DMS79 (cell line): ENCODE measurements at regions not wholly inside any gene's neighbourhood (a gene's known extent, or its start where the extent isn't known, plus 50 kb on each side); places are given as distances from the start of the nearest gene placed in this dataset.

Source experiments
- DNase-seq: peaks from one replicate; lab custom pipeline; 2025; lab: John Stamatoyannopoulos, UW

- DNase-seq: no peak
Observed at GRCh38 chr11:94671553-94672366, 96.4 kb upstream of the AMOTL1 start.

GRCh38 chr11:94672636-94673035 is 95.5 kb upstream of the AMOTL1 start:
- DNase-seq: no peak

GRCh38 chr11:94673386-94673785 is 94.8 kb upstream of the AMOTL1 start:
- DNase-seq: no peak

GRCh38 chr11:94673951-94674491 is 94.1 kb upstream of the AMOTL1 start:
- DNase-seq: peak; percentile 98

- peak; percentile 73 for DNase-seq
Observed at GRCh38 chr11:94675239-94675638, 92.9 kb upstream of the AMOTL1 start.

GRCh38 chr11:94675813-94676212 is 92.3 kb upstream of the AMOTL1 start:
- no peak for DNase-seq

GRCh38 chr11:94676814-94677213 is 91.3 kb upstream of the AMOTL1 start:
- DNase-seq: no peak

- no peak for DNase-seq
Observed at GRCh38 chr11:94678236-94678635, 89.9 kb upstream of the AMOTL1 start.

- no peak for DNase-seq
Observed at GRCh38 chr11:94678901-94679300, 89.3 kb upstream of the AMOTL1 start.

GRCh38 chr11:94680426-94680825 is 87.7 kb upstream of the AMOTL1 start:
- DNase-seq: no peak

- no peak for DNase-seq
Observed at GRCh38 chr11:94681140-94681539, 87.0 kb upstream of the AMOTL1 start.

GRCh38 chr11:94681852-94682251 is 86.3 kb upstream of the AMOTL1 start:
- DNase-seq: no peak

- no peak for DNase-seq
Observed at GRCh38 chr11:94694309-94695060, 73.7 kb upstream of the AMOTL1 start.

- no peak for DNase-seq
Observed at GRCh38 chr11:94697156-94697555, 71.0 kb upstream of the AMOTL1 start.

GRCh38 chr11:94700622-94701021 is 67.5 kb upstream of the AMOTL1 start:
- no peak for DNase-seq

- no peak for DNase-seq
Observed at GRCh38 chr11:94702481-94702880, 65.7 kb upstream of the AMOTL1 start.

GRCh38 chr11:94705419-94705818 is 62.7 kb upstream of the AMOTL1 start:
- no peak for DNase-seq

GRCh38 chr11:94705891-94706615 is 62.1 kb upstream of the AMOTL1 start:
- no peak for DNase-seq

- DNase-seq: no peak
Observed at GRCh38 chr11:94708176-94708575, 60.0 kb upstream of the AMOTL1 start.

GRCh38 chr11:94708642-94709041 is 59.5 kb upstream of the AMOTL1 start:
- no peak for DNase-seq

GRCh38 chr11:94715225-94715624 is 52.9 kb upstream of the AMOTL1 start:
- no peak for DNase-seq

- DNase-seq: no peak
Observed at GRCh38 chr11:94717667-94718066, 50.5 kb upstream of the AMOTL1 start.
